OCI-LY7 (cell line): ENCODE measurements at regions not wholly inside any gene's neighbourhood (a gene's known extent, or its start where the extent isn't known, plus 50 kb on each side); places are given as distances from the start of the nearest gene placed in this dataset.

Source experiments
- CTCF ChIP-seq: fragments of 200-600 bp; sonication (generic); conservative IDR thresholded peaks from 2 replicates; pipeline ENCODE4 v1.5.1; 2014; ENCODE audit warnings: mild to moderate bottlenecking, antibody characterized with exemption, low read length, moderate library complexity, mixed read lengths
- EZH2phosphoT487 ChIP-seq: fragments of 200-600 bp; sonication (generic); IDR thresholded peaks from 2 replicates; pipeline ENCODE4 v1.6.1; 2018; ENCODE audit warnings: low read depth, borderline replicate concordance, mild to moderate bottlenecking, mixed run types, antibody characterized with exemption, low read length, moderate library complexity, mixed read lengths

- no peak for TF ChIP-seq CTCF
- no peak for TF ChIP-seq EZH2phosphoT487
Observed at GRCh38 chr15:89021224-89021623, 67.0 kb upstream of the ABHD2 start.
